GM13976 (cell line): ENCODE measurements at regions not wholly inside any gene's neighbourhood (a gene's known extent, or its start where the extent isn't known, plus 50 kb on each side); places are given as distances from the start of the nearest gene placed in this dataset.

Source experiments
- DNase-seq: peaks from one replicate; pipeline ENCODE4 v3.0.0; 2012; ENCODE audit warnings: low spot score
- in situ Hi-C: fragments of 300-500 bp; cut with MboI; formaldehyde crosslinking; loops from one replicate; pipeline ENCODE4 v1.12.0; 2022; ENCODE audit warnings: low sequenced_read_pairs, mixed read lengths, inconsistent platforms; ENCODE audit not compliant: unreplicated experiment
- TF ChIP-seq, protein P1 (sequence below): IDR thresholded peaks from 2 replicates; pipeline ENCODE4 v1.5.1; 2012; ENCODE audit warnings: borderline replicate concordance, mild to moderate bottlenecking; ENCODE audit not compliant: insufficient read depth; ENCODE audit errors: extremely low read depth, missing control alignments, control extremely low read depth

DNA sequence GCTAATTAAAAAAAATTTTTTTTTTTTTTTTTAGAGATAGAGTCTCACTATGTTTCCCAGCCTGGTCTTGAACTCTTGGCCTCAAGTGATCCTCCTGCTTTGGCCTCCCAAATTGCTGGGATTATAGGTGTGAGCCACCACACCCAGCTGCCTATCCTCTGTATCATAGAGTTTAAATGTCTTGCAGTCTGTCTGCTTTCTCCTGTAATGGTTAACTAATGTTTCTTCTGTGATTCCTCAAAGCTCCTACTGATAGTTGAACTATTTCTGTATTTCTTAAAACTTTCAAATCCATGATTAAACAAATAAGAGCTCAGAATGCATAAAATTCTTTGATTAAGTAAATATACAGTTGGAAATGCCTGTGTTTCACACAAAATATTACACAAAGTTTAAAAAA is 115.4 kb upstream of the TPM1 start:
- TF ChIP-seq, protein P1, sequence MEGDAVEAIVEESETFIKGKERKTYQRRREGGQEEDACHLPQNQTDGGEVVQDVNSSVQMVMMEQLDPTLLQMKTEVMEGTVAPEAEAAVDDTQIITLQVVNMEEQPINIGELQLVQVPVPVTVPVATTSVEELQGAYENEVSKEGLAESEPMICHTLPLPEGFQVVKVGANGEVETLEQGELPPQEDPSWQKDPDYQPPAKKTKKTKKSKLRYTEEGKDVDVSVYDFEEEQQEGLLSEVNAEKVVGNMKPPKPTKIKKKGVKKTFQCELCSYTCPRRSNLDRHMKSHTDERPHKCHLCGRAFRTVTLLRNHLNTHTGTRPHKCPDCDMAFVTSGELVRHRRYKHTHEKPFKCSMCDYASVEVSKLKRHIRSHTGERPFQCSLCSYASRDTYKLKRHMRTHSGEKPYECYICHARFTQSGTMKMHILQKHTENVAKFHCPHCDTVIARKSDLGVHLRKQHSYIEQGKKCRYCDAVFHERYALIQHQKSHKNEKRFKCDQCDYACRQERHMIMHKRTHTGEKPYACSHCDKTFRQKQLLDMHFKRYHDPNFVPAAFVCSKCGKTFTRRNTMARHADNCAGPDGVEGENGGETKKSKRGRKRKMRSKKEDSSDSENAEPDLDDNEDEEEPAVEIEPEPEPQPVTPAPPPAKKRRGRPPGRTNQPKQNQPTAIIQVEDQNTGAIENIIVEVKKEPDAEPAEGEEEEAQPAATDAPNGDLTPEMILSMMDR = no peak
- in situ Hi-C loops = no loop called here
- DNase-seq = no peak

DNA sequence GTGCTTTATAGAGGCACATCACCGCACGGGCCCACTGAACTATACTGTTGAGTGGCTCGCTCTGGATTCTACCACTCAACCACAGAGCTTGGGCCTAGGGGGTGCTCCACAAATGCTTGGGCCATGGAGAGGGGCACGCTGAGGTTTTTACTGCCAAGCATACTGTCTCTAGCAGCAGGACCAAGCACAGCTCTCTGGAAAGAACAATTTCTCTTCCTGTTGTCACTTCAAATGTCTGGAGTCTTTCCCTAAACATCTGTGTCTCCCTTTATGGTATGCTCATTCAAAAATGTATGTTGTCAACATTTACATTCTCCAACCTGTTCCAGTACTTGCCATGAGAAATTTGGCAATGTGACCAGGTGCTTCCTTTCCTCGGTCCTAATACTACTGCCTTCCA is 114.7 kb upstream of the TPM1 start:
- TF ChIP-seq, protein P1 = no peak
- no peak for DNase-seq
- in situ Hi-C loops = no loop called here

DNA sequence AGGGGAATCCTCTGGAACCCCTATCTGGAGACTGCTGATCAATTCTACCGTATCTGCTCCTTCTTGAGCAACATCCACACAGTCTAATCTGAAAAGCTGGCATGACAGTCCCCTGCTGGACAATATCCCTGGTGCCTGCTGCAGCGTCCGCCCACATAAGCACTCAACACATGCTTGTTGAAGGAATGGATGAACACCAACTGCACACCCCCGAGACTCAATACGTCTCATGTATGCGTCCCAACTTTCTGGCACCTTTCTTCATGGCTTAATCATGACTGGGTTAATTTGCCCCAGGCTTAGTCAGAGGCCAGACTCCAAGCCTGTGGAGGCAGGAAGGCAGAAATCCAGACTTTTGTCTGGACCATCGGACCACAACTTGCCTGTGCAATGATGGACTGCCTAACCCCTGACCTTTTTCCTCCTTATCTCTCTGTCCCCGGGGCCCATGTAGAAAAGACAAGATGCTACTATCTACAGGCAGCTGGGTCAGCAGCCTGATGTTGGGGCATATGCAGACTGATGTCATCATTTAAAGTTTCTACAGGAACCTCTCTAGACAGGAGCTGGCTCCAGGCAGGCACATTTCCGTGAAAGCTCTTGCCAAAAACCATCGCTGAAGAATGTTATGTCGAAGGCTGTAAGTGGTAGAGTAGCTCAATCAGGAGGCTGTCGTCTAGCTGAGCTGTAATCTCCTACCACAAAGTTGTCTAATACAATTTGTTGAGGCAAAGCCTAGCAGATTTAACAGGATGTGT is 114.1 kb upstream of the TPM1 start:
- no peak for DNase-seq
- in situ Hi-C loops = no loop called here
- TF ChIP-seq, protein P1 = no peak

DNA sequence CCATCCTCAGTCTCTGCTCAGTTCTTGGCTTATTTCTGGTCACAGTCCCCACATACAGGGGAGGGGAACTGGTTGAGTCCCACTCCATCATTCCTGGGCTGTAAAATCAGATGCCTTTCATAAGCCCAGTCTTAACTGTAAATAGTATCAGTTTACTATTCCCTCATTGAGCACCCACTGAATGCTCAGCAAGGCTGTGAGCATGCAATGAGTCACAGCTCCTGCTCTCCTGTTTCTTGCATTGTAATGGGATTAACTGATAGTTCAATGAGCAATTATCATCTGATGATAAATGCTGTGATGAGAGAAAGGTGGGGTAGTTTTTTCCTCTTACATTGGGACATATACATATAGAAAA is 113.6 kb upstream of the TPM1 start:
- in situ Hi-C loops = no loop called here
- TF ChIP-seq, protein P1 = no peak
- no peak for DNase-seq

DNA sequence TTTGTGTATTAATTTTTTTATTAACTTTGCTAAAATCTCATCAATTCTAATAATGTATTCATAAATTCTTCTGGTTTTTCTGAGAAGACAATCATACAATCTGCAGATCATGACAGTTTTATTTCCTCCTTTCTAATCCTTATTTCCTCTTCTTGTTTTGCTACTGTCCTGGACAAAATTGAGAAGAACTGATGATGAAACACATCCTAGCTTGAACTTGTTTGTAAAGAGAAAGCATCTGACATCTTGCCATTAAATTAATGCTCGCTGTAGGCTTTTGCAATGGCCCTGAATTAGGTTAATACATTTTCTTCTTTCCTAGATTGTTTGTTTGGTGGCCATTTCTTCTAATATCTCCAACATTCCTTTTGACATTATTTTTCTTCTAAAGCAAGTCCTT is 110.9 kb upstream of the TPM1 start:
- in situ Hi-C loops = no loop called here
- TF ChIP-seq, protein P1 = no peak
- no peak for DNase-seq

DNA sequence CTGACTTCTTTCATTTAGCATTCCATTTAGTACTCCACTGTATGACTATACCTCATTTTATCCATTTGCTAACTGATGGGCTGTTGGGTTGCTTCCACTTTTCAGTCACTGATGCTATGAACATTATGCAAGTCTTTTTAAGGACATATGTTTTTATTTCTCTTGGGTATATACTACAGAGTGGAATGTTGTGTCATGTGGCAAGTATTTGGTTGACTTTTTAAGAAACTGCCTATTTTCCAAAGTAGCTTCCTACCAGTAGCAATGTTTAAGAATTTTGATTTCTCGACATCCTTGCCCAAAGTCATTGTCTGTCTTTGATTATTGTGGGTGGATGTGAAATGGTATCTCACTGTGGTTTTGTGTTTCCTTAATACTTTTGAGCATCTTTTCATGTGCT is 110.1 kb upstream of the TPM1 start:
- in situ Hi-C loops = no loop called here
- TF ChIP-seq, protein P1 = no peak
- no peak for DNase-seq
